GM18858 (cell line): ENCODE measurements at regions not wholly inside any gene's neighbourhood (a gene's known extent, or its start where the extent isn't known, plus 50 kb on each side); places are given as distances from the start of the nearest gene placed in this dataset.

ENCODE experiments used
- ATAC-seq: cut with Tn5 transposase; IDR thresholded peaks from one replicate; pipeline ENCODE4 v1.9.1; 2021; ENCODE audit not compliant: unreplicated experiment

DNA sequence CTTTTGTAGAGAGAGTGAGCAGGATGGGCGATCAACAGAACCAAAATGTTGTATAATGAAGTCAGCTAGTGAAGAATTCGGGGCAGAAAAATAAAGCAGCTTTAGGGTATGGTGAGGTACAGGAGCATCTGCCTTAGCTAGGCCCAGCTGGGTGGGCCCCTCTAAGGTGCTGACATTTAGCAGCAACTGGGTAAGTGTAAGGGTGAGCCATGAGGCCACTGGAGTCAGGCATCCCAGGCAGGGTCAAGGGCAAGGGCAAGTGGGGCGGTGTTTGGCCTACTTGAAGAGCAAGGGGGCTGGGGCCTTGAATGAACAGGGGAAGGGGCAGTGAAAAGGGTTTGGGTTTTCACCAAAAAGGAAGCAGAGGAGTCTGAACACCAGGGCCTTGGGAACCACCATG lies 583.6 kb downstream of the BCL11B start:
- ATAC-seq = no peak

- ATAC-seq = no peak
Measured at GRCh38 chr14:98689951-98690350, 582.0 kb downstream of the BCL11B start.

- ATAC-seq = no peak
Measured at GRCh38 chr14:98692832-98693231, 579.2 kb downstream of the BCL11B start.

GRCh38 chr14:98694541-98694940 lies 577.5 kb downstream of the BCL11B start:
- no peak for ATAC-seq

DNA sequence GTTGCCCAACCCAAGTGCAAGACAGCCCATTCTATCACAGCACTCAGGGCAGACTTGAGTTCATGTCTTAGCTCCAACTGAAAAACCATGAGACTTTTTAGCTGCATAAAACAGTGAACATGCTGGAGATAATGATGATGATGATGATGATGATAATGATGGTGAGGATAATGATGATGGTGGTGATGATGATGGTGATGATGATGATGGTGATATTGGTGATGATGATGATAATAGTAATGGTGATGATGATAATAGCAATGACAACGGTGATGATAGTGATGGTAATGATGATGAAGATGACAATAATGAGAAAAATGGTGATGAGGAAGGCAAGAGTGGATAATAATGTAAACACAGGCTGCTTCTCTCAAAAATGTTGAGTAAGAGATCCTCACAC lies 576.2 kb downstream of the BCL11B start:
- ATAC-seq = no peak

DNA sequence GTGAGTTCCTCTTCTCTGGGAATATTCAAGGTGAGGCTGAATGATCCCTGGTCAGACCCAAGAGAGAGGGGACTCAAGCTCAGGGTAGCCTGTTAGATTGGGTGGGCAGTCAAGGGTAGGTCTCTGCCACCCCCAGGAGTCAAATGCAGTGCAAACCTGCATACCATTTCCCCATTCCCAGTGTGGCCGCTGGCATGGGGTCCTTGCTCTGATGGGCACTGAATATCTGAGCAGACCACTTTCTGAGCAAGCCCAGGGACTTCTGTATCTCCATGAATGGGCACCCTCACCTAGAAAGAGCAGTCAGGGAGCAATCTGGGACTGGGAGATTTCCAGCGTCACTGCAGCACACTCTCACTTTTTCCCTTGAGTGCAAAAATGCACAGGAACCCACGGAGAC lies 573.7 kb downstream of the BCL11B start:
- no peak for ATAC-seq

DNA sequence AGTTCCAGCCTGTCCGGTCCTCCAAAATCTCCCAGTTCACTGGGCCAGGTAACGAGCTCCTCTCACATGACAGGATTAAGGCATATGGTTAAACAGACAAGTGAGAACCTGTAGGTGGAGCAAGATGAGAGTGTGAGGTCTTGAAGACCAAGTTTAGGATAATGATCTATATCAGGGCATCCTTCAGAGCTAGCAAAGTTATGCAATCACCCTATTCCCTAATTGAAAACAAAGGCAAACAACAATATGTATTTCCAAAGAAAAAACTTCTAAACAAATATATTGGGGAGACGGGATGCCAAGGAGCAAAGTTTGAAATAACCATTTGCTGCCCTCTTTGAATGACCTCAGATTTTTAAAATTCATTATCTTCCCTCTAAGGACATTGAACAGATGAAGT lies 571.2 kb downstream of the BCL11B start:
- no peak for ATAC-seq

- ATAC-seq = no peak
Measured at GRCh38 chr14:98701377-98701776, 570.6 kb downstream of the BCL11B start.

- ATAC-seq = no peak
Measured at GRCh38 chr14:98704441-98704840, 567.6 kb downstream of the BCL11B start.

DNA sequence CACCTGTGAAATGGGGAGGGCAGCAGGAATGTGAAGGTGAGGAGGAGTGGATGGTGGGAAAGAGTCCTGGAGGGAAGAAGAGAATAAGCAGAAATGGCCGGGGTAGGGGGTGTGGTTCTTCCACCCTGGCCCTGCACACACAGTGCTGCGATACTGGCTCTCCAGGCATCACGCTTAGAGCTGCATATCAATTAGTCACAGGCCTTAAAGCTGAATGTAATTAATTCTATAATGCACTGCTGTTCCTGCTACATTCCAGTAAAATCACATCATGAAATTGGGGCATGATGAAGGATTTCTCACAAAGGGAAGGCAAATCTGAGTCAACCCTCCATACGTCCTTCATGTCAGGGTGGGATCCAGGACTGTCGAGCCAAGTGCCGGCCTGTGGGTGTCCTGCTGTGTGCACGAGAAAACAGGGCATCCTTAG lies 566.1 kb downstream of the BCL11B start:
- ATAC-seq = no peak

- ATAC-seq = no peak
Measured at GRCh38 chr14:98707522-98707921, 564.5 kb downstream of the BCL11B start.

DNA sequence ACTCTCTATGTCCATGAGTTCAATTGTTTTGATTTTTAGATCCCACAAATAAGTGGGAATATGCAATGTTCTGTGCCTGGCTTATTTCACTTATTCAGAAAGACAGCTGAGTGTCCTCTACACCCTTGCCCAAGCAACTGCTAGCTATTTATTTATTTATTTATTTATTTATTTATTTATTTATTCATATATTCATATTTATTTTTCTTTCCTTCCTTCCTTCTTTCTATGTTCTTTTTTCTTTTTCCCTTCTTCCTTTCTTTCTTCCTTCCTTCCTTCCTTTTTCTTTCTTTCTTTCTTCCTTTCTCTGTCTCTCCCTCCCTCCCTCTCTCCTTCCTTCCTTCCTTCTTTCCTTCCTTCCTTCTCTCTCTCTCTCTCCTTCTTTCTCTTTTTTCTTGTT lies 563.4 kb downstream of the BCL11B start:
- ATAC-seq = no peak

DNA sequence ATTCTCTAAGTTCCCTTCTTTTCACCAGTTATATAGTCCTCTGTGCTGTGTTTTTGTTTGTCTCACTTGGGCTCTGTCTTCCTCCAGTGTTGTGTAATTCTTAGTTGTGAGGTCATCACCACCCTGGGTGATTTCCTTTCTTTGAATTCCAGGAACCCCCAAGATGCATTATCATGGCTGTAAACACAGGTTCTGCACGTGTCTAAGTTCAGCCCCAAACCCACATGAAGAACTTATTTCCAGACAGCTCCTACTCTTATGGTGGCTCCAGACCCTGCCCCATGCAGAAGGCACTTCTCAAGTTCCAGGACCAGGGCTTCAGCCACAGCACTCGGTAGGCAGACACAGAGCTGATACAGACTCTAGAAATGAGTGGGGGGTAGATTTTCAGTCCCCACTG lies 560.5 kb downstream of the BCL11B start:
- ATAC-seq = no peak

- no peak for ATAC-seq
Measured at GRCh38 chr14:98714626-98715425, 557.2 kb downstream of the BCL11B start.

- ATAC-seq = no peak
Measured at GRCh38 chr14:98716133-98716532, 555.9 kb downstream of the BCL11B start.

DNA sequence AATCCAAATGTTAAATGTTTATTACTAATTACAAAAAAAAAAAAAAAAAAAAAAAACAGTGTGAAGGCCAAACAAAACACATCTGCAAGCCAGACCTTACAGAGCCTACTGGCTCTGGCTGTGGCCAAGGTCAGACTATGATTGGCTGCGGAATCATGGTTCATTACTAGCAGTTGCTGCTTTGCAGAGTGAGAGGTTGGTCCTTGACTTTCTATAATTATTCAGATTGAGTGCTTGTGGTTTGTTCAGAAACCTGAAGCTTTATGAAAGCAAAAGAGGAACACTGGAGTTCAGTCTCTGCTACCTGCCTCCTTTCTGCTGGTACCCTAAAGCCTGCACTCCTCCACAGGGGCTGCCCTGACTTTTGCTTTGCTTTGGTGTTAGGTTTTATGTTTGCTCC lies 550.9 kb downstream of the BCL11B start:
- ATAC-seq = no peak

- no peak for ATAC-seq
Measured at GRCh38 chr14:98724734-98725133, 547.3 kb downstream of the BCL11B start.

- ATAC-seq = no peak
Measured at GRCh38 chr14:98725191-98725590, 546.8 kb downstream of the BCL11B start.

GRCh38 chr14:98725676-98726075 lies 546.3 kb downstream of the BCL11B start:
- no peak for ATAC-seq

DNA sequence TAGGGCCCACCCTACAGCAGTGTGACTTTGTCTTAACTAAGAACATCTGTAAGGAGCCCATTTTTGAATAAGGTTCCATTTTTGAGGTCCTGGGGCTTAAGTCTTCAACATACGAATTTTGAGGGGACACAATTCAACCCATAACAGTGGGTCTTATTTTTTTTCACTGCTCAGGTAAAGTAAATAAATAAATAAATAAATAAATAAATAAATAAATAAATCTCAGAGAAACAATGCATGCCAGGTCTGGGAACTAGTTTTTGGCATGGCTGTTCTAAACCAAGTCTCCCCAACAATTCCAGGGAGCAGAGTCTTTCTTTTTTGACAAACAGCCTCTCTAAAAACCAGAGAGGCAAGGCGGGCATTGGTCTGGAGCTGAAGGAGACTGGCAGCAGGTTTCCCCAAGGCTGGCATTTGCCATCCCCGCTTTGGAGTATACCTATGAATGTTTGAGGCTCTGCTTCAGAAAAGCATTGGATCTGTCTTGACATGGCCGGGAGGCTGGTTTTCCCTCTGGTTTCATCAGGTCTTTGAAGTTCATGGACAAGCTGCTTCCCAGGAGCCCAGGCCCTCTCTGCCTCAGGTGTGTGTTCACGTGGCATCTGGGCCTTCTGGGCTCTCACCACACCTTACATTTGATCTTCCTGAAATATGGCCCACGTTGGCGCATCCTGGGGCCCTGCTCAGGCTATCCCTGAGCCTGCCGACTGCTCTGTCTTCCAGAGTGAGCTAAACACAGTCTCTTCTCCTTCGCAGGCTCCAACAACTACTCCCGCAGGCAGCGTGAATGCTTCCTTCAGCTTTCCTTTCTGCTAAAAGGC lies 545.2 kb downstream of the BCL11B start:
- ATAC-seq = no peak

- ATAC-seq = no peak
Measured at GRCh38 chr14:98728024-98728423, 544.0 kb downstream of the BCL11B start.

DNA sequence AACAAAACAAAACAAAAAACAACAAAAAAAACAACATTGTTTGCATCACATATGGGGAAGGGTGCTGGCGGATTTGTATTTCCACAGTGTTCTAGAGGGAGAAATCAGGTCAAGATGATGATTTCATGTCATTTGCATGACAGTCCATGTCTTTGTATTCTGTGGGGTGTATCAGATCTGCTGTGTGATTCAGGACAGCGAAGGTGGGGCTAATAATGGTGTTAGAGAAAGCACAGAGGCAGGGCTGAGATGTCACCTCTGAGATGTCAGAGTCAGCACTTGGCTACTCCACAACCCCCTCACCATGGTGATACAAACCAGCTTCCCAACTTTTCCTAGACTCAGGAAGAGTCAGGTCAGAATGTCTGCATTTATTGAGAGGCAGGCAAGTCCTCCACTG lies 543.2 kb downstream of the BCL11B start:
- ATAC-seq = no peak
